GM18507 (cell line): ENCODE measurements at regions not wholly inside any gene's neighbourhood (a gene's known extent, or its start where the extent isn't known, plus 50 kb on each side); places are given as distances from the start of the nearest gene placed in this dataset.
A peak's percentile ranks its signal among the peaks of the same experiment; 100 is the strongest.
"Not testable (repeated sequence)": the region's sequence is repeated elsewhere in the genome, so short reads cannot be mapped to it uniquely, and the experiment has no call there.

Source experiments
- DNase-seq: peaks from one replicate; pipeline ENCODE4 v3.0.0; 2011; ENCODE audit warnings: low read depth; ENCODE audit not compliant: insufficient read length; ENCODE audit errors: extremely low spot score
- FAIRE-seq: peaks from 2 replicates; lab custom pipeline; 2011; peaks lifted over from hg19 to GRCh38; lab: Jason Lieb, UNC

DNA sequence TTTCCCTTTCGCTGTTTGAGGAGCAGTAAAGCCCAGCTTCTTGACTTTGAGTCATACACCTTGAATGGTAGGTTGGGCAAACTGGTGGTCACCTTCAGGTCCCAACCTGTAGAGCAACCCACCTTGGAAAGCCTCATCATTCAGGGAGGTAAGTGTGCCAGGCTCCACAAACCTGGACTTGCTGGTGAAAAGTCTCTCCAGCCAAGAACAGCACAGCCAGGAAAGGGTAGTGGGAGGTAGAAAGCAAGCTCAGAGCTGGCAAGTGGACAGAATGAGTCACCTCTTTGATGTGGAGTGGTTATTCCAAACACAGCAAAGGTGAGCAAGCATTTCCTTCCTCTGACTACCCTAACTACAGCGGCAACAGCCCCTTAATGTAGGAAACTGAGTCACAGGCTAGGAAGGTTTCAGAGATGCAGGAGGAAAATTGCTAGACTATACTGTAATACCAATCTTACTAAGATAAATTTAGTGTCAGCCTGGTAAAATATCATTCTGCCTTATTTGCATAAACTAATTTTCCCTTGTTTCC, 117.5 kb upstream of the MTAP start:
- FAIRE-seq (no peak), DNase-seq (no peak)

DNA sequence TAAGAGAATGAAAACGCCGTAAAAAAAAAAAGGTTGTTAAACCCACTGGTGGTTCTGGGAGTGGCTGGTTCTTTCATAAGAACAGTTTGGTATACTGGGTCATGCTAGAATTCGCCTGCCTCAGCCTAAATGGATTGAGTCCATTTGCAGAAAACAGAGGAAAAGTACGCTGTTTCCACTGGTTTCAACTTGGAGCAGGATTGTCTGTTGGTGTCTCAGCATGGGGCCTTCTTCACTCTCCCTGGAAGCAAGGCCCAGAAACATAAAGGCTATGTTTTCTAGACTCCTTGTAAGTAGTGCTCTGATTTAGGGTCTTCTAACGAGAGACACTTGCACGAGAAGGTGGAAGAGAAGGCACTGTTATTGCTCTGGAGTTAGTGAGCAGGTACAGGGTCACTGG, 116.9 kb upstream of the MTAP start:
- no peak for FAIRE-seq
- DNase-seq: no peak

DNA sequence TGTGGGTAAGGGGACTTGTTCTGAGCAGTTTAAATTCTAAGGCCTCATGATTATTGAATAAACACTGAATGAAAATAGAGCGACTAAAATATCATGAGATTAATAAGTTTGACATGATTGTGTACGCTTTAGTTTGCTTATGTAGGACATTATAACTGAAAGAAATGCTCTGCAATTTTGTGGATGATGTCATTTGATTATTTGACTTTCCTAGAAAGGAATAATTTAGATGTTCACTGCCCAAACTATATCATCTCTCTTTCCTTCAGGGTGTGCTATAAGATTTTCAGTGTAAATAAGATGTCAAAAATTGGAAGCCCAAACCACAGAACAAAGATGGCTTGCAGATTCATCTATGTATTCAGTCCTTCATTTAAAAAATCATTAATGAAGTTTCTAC, 115.7 kb upstream of the MTAP start:
- no peak for FAIRE-seq
- DNase-seq: no peak

DNA sequence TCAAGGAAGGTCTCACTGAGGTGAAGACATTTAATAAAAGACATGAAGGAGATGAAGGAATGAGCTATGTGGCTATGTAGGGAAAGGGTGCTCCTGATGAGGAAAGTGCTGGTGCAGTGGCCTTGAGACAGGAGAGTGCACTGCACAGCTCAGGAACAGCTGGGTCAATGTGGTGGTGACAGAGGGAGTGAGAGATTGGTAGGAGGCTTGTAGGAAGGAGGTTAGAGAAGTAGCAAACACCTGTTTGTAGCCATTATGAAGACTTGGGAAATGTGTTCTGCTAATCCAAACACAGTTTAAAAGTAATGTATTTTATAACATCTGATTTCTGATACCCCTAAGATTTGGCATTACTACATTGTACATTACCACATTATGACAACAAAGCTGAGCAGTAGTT, 115.1 kb upstream of the MTAP start:
- DNase-seq (no peak), FAIRE-seq (no peak)

DNA sequence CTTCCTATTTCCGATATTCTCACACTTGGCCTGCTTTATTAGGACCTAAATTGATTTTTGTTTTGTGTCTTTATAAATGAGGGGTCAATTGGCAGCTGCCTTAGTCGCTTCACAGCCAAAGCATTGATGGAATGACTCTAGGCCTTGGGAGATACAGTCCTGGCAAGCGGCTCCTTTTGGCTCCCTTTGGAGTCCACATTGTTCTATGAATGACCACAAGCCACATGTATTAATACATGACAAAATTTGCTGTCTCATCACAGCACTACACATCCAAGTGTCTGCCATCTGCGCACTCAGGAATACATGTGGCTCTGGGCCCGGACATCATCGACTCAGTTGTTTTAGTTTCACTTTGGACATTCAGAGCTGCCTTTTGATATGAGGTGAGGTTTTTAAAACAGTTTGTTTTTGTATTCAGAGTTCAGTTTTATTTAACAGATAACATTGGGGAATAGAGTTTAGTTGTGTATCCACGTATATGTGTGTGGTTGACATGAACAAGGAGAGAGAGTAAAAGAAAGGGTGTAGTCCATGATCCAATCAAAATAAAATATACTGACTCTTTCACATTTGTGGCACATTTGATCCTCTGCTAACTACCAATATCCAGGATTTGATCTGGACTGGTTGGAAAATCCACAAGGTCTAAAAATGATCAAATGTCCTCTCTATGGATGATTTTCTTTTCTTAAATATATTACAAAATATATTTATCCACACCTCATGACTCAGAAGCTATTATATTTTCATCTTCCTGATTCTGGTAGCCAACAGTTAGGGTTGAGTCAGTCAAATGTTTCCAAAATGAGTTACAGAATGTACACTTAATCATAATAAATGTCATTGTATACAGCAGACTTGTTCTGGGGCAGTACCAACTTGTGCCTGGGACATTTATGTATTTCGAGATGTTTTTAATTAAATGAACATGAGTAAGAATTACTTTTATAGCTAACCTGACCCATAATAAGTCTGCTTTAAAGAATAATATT, 114.0 kb upstream of the MTAP start:
- FAIRE-seq: no peak
- DNase-seq: no peak

DNA sequence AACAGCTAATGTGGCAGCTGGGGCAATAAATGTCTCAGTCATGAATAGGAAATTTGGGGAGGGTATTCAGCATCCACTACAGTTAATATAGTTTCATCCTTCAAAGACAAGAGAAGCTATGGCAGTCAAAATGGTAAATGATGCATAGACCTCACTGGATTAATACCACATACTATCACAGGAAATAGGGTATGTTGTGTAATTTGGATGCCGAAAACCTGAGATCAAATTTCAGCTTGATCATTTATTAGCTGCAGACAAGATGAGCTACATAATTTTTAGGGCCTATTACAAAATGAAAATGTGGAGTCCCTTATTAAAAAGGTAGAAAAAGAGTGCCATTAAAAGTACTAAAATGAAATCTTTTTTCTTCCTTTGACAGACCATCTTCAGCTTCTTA, 112.6 kb upstream of the MTAP start:
- FAIRE-seq (no peak), DNase-seq (no peak)

DNA sequence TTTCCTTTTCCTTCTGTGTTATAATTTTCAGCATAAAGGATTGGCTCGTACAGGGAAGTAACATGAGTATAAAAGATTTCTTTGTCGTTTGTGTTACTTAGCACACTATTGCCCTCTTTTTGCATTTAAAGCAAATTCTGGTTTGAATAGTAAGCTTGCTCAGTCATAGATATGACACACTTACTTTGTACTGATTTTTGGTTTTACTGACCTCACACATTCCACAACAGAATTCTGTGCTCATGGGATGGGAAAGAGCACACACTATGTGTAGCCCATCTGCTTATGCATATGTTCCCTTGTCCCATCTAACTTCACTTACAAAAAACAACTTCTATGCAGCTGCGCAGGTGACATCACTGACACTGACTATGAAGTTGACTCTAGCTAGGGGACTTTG, 111.9 kb upstream of the MTAP start:
- no peak for DNase-seq
- no peak for FAIRE-seq

DNA sequence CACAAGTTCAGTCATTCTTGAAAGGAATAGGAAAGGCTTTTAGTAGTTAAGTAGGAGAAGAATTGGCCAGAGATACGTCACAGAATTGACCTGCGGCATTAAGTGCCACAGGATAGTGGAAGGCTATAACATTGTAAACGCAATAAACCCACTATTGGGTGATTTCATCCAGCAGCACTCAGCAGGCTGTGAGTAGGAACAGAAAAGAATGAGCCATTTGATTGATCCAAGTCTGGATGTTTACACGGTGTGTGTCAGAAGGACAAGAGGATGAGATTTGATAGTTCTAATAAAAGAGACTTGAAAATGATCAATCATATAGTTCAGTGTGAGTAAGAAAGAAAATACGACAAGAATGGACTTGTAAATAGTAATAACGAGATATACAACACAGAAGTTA, 110.0 kb upstream of the MTAP start:
- DNase-seq (no peak), FAIRE-seq (no peak)

DNA sequence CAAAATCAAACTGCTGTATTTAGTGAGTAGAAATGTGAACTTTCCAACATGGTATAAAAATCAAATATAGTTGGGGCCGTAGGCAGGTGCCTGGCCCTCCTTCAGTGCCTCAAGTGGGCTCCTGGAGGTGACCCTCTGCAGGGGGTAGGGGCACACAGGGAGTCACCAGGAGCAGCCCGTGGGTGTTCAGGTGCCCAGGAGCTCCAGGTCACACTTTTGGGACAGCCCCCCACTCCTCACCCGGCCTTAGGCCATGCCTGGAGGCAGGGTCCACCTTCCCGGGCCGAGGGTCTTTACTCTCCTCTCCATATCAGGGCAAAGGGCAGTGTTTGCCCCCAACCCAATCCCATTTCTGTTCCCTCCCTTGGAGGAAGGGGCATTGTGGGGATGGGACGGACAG, 108.0 kb upstream of the MTAP start:
- DNase-seq (no peak), FAIRE-seq (no peak)

DNA sequence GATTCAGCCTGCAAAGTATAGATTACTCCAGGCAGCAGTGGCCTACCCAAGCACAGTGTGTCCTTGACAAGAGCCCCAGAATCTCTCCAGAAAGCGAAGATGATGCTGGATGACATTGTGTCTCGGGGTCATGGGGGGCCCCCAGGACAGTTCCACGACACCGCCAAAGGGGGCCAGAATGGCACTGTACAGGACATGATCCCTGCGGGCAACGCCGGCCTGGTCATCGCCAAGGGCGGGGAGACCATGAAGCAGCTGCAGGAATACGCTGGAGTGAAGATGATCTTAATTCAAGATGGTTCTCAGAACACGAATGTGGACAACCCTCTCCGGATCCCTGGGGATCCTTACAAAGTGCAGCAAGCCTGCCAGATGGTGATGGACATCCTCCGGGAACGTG, 107.0 kb upstream of the MTAP start:
- DNase-seq (no peak), FAIRE-seq (no peak)

DNA sequence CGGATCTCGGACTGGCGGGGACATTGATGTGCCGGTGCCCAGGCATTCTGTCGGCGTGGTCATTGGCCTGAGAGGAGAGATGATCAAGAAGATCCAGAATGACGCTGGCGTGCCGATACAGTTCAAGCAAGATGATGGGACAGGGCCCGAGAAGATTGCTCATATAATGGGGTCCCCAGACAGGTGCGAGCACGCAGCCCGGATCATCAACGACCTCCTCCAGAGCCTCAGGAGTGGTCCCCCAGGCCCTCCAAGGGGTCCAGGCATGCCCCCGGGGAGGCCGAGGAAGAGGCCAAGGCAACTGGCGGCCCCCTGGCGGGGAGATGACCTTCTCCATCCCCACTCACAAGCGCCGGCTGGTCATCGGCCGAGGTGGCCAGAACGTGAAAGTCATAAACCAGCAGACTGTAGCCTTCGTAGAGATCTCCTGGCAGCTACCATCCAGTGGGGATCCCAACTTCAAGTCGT, 106.5 kb upstream of the MTAP start:
- no peak for FAIRE-seq
- DNase-seq: no peak

DNA sequence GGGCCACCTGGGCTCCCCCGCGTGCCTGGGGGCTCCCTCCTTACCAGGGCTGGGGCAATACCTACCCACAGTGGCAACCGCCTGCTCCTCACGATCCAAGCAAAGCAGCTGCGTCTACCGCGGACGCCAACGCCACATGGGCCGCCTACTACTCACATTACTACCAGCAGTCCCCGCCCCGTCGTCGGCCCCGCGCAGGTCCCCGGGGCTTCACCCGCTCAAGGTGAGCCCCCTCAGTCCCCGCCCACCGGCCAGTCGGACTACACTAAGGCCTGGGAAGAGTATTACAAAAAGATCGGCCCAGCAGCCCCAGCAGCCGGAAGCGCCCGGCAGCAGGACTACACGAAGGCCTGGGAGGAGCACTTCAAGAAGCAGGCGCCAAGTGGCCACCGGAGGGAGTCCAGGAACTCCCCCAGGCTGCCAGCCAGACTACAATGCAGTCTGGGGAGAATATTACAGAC, 106.0 kb upstream of the MTAP start:
- FAIRE-seq (no peak), DNase-seq (no peak)

DNA sequence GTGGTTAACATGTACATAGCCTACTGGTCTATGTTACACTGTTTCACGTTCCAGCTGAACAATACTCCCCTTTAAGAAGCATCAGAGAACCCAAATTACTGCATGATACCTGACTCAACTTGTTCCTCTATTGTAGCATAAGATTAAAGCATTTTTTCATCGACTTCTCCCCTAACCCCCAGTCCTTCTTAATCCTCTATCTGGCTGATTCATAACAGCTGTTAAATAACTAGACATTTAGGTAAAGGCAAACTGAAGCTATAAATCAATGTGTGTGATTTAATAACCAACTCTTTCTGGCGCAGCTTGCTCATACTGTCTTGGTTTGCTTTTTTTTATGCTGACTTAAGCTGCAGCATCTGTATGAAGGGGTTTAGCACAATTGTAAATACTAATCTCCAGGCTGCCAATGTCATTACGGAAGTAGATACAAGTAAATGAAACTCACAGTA, 94.2 kb upstream of the MTAP start:
- no peak for DNase-seq
- no peak for FAIRE-seq

DNA sequence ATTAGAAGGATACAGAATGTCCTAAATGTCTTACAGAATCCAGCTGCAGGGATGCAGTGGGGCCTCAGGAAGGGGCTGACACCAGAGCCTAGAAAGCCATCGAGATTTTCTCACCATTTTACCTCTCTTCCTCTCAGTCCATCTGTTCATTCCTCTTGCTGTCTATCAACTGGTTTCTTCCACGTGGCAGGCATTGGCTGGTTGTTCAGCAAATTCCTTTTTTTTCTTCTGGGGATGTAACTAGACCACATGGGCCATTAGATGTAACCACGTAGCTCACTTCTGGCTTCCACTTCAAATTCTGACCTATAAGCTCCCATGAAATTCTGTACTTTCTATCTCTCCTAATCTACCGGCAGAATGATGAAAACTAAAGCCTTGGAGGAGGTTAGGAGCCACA, 93.6 kb upstream of the MTAP start:
- FAIRE-seq: no peak
- DNase-seq: no peak

DNA sequence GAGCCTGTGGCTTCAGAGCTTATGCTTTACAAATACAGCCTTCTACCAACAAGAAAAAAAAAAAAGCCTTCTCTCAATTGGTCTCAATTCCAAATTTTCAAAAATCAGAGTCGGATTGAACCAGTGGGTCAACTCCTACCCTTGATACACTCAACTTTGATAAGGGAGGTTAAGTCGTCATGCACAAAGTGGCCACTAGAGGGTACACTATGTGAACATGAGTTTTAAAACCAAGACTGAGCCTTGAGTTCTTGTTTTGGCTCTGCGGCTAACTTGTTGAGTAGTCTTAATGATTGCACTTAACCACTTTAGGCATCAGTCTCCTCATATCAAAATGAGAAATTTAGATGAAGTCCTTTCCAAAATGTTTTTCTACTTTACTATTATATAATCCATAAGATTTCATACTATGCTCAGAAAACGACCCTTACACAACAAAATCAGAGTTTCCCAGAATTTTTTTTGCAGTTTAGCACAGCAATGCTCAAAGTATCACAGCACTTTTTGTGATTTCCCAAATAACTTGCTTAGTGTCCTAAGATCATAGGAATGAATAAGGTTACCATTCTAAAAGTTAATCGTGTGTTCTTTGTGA, 92.9 kb upstream of the MTAP start:
- no peak for DNase-seq
- peak; percentile 87 for FAIRE-seq

DNA sequence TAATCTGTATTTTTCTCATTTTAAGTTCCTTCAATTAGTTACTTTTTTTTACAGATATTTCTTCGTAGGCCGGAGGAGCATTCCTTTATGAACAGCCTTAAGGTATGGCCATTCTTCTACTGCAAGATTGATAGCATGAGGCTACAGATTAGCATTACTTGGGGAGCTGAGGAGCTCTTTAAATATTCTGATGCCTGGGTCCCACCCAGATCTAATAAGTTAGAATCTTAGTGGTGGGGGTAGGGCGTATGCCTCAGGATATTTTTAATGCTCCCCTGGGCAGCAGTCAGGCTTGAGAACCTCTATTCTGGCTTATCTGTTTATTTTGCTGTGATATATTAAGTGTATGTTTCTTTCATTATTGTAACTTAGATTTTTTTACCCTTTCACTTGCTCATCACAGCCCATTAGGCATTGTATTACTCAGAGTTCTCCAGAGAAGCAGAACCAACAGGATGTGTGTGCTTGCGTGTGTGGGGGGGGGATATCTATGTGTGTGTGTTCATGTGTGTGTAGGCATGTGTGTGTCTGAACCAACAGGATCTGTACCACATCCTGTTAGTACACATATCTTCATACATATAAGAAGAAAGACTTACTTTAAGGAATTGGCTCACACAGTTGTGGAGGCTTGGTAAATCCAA, 91.8 kb upstream of the MTAP start:
- DNase-seq: no peak
- no peak for FAIRE-seq

DNA sequence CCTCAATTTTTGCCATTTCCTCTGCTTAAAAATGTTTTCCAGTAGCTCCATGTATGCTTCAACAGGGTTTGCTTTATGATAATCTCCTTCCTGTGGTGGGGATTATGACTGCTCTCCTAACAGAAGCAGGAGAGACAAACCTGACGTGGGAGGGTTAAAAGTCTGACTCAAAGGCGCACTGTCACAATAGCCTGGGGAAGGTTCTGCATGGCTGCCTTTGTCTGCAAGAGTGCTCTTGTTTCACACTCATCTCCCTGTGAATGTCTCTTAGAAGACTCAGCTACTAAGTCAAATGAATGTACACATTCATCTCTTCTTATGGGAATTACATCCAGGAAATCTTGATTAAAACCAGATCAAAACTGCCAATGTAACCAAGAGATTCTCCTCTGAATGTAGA, 90.9 kb upstream of the MTAP start:
- no peak for DNase-seq

DNA sequence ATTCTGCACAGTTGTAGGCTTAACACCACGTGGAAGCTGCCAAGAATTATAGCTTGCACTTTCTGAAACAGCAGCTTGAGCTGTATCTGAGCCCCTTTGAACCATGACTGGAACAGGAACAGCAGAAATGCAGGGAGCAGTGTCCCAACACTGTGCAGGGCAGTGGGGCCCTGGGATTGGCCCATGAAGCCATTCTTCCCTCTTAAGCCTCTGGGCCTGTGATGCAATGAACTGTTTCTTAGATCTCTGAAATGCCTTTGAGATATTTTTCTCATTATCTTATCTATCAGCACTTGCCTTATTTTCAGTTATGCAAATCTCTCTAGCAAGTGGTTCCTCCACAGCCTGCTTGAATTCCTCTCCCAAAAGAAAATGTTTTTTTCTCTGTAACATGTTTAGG, 87.0 kb upstream of the MTAP start:
- FAIRE-seq (no peak), DNase-seq (no peak)

More for the DNA sequence above, 90.9 kb upstream of the MTAP start:
- FAIRE-seq: no peak

DNA sequence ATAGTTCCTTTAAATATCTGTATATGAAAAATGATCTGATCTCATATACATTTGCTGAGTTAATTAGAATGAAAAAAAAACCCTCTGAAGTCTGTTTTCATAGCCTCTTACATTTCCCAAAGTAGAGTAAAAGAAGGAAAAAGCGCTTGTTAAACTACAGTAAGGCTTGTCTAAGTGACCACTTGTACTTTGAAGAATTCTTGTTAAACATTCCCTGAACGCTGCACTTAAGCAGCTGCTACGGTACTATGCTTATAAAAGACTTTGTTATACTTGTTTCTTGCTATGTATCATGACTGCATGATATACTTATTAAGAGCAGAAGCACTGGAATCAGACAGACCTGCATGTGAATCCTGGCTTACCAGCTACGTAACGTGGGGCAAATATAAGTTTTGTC, 81.7 kb upstream of the MTAP start:
- DNase-seq (no peak), FAIRE-seq (no peak)

DNA sequence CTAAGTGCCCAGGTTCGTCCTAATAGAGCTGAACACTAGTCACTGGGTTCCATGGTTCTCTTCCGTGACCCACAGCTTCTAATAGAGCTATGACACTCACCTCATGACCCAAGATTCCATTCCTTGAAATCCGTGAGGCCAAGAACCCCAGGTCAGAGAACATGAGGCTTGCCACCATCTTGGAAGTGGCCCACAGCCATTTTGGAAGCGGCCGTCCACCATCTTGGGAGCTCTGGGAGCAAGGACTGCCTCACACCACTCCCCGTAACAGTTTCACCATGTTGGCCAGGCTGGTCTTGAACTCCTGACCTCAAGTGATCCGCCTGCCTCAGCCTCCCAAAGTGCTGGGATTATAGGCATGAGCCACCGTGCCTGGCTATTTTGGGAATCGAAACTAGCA, 75.0 kb upstream of the MTAP start:
- FAIRE-seq: not testable (repeated sequence)

More for the DNA sequence above, 75.0 kb upstream of the MTAP start:
- DNase-seq: not testable (repeated sequence)
